Type B pancreatic cell (in vitro differentiated cells): ENCODE measurements at regions not wholly inside any gene's neighbourhood (a gene's known extent, or its start where the extent isn't known, plus 50 kb on each side); places are given as distances from the start of the nearest gene placed in this dataset.

Experiments
- DNase-seq: peaks from one replicate; pipeline ENCODE4 v3.0.0; 2021; ENCODE audit warnings: mixed read lengths; ENCODE audit not compliant: unreplicated experiment; ENCODE audit errors: extremely low spot score
- H3K27ac Mint-ChIP-seq: 2 replicates; pipeline ENCODE4 v1.8.0; 2021; ENCODE audit warnings: mild to moderate bottlenecking, mixed read lengths
- H3K27me3 Mint-ChIP-seq: 2 replicates; pipeline ENCODE4 v1.8.0; 2021; ENCODE audit warnings: mixed read lengths
- H3K36me3 Mint-ChIP-seq: 2 replicates; pipeline ENCODE4 v1.8.0; 2021; ENCODE audit warnings: mixed read lengths
- H3K4me1 Mint-ChIP-seq: one replicate; pipeline ENCODE4 v1.8.0; 2021; ENCODE audit warnings: mixed read lengths; ENCODE audit not compliant: unreplicated experiment
- H3K4me3 Mint-ChIP-seq: 2 replicates; pipeline ENCODE4 v1.8.0; 2021; ENCODE audit warnings: mild to moderate bottlenecking, mixed read lengths
- H3K9me3 Mint-ChIP-seq: 2 replicates; pipeline ENCODE4 v1.8.0; 2021; ENCODE audit warnings: mixed read lengths
- CTCF ChIP-seq: fragments of 200-600 bp; sonication (generic); conservative IDR thresholded peaks from 2 replicates; pipeline ENCODE4 v1.5.0; 2021; ENCODE audit warnings: antibody characterized with exemption, mild to moderate bottlenecking

GRCh38 chr19:5271145-5271544, 69.5 kb downstream of the PTPRS start:
- no peaks in the 10 kb centered on the region for H3K9me3 Mint-ChIP-seq
- H3K4me1 Mint-ChIP-seq: peaks cover 4% of the 10 kb centered on the region
- peak; percentile 61 for TF ChIP-seq CTCF
- H3K36me3 Mint-ChIP-seq: peaks cover 6% of the 10 kb centered on the region
- H3K27ac Mint-ChIP-seq: no peak overlapping the region
- DNase-seq: no peak
- H3K27me3 Mint-ChIP-seq: no peaks in the 10 kb centered on the region
- no peak overlapping the region for H3K4me3 Mint-ChIP-seq

- Mint-ChIP-seq H3K4me3 (no peak overlapping the region), H3K27me3 (no peaks in the 10 kb centered on the region), H3K36me3 (peaks cover 6% of the 10 kb centered on the region), H3K9me3 (no peaks in the 10 kb centered on the region), H3K27ac (no peak overlapping the region), H3K4me1 (peaks cover 4% of the 10 kb centered on the region)
- TF ChIP-seq CTCF: no peak
- no peak for DNase-seq
Observed at GRCh38 chr19:5269926-5270325, 70.7 kb downstream of the PTPRS start.

GRCh38 chr19:5269279-5269678, 71.3 kb downstream of the PTPRS start:
- Mint-ChIP-seq H3K27me3 (no peaks in the 10 kb centered on the region), H3K4me1 (peaks cover 4% of the 10 kb centered on the region), H3K9me3 (no peaks in the 10 kb centered on the region), H3K27ac (no peak overlapping the region), H3K36me3 (peaks cover 6% of the 10 kb centered on the region), H3K4me3 (no peak overlapping the region)
- TF ChIP-seq CTCF: no peak
- DNase-seq: no peak

GRCh38 chr19:5268801-5269200, 71.8 kb downstream of the PTPRS start:
- H3K27ac Mint-ChIP-seq: no peak overlapping the region
- no peaks in the 10 kb centered on the region for H3K27me3 Mint-ChIP-seq

GRCh38 chr19:5265260-5265659, 75.4 kb downstream of the PTPRS start:
- peaks cover 4% of the 10 kb centered on the region for H3K4me1 Mint-ChIP-seq
- DNase-seq: no peak
- no peaks in the 10 kb centered on the region for H3K9me3 Mint-ChIP-seq
- no peak overlapping the region for H3K4me3 Mint-ChIP-seq
- peaks cover 4% of the 10 kb centered on the region for H3K36me3 Mint-ChIP-seq
- no peak for TF ChIP-seq CTCF
- H3K27me3 Mint-ChIP-seq: no peaks in the 10 kb centered on the region
- H3K27ac Mint-ChIP-seq: no peak overlapping the region

More at GRCh38 chr19:5268801-5269200, 71.8 kb downstream of the PTPRS start:
- no peaks in the 10 kb centered on the region for H3K9me3 Mint-ChIP-seq
- no peak overlapping the region for H3K4me3 Mint-ChIP-seq
- peaks cover 4% of the 10 kb centered on the region for H3K4me1 Mint-ChIP-seq
- DNase-seq: no peak
- no peak for TF ChIP-seq CTCF
- H3K36me3 Mint-ChIP-seq: peaks cover 8% of the 10 kb centered on the region

DNA sequence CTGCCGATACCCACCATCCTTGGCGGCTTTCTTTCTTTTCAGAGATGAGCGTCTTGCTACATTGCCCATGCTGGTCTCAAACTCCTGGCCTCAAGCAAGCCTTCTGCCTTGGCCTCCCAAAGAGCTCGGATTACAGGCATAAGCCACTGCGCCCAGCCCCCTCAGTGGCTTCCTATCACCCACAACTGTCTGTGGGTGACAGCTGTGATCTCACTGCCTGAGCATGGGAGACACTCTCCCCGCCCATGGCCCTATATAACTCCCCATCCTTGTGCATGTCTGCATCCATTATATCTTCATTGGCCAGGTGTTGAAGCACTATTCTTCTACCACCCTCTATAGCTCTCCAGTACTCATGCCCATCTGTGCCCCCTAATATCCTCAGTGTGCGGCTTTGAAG, 76.2 kb downstream of the PTPRS start:
- no peaks in the 10 kb centered on the region for H3K9me3 Mint-ChIP-seq
- no peak for DNase-seq
- H3K36me3 Mint-ChIP-seq: peaks cover 4% of the 10 kb centered on the region
- H3K27me3 Mint-ChIP-seq: no peaks in the 10 kb centered on the region
- no peak overlapping the region for H3K27ac Mint-ChIP-seq
- H3K4me1 Mint-ChIP-seq: peaks cover 4% of the 10 kb centered on the region
- no peak for TF ChIP-seq CTCF
- H3K4me3 Mint-ChIP-seq: no peak overlapping the region
